Hematopoietic multipotent progenitor cell (in vitro differentiated cells): ENCODE measurements at regions not wholly inside any gene's neighbourhood (a gene's known extent, or its start where the extent isn't known, plus 50 kb on each side); places are given as distances from the start of the nearest gene placed in this dataset.
"Not testable (repeated sequence)": the region's sequence is repeated elsewhere in the genome, so short reads cannot be mapped to it uniquely, and the experiment has no call there.

Source experiments
- DNase-seq, 3 donors: peaks; one replicate each; pipeline ENCODE4 v3.0.0-alpha.2; 2011 to 2015; ENCODE audit warnings: low read depth in 2 of 3, low spot score in 2 of 3

GRCh38 chr4:45518832-45519231 lies 605.0 kb downstream of the GABRG1 start:
- DNase-seq = no peak

- DNase-seq = no peak
Observed at GRCh38 chr4:45502471-45502870, 621.4 kb downstream of the GABRG1 start.

- no peak for DNase-seq
Observed at GRCh38 chr4:45484740-45485139, 639.1 kb downstream of the GABRG1 start.

GRCh38 chr4:45482346-45482745 lies 641.5 kb downstream of the GABRG1 start:
- no peak for DNase-seq

- DNase-seq = no peak
Observed at GRCh38 chr4:45477311-45477733, 646.5 kb downstream of the GABRG1 start.

- DNase-seq = peak in 2 of 3 donors; percentile 12 to 69
Observed at GRCh38 chr4:45475548-45475947, 648.3 kb downstream of the GABRG1 start.

GRCh38 chr4:45472490-45472889 lies 651.4 kb downstream of the GABRG1 start:
- DNase-seq = no peak

GRCh38 chr4:45471335-45471734 lies 652.5 kb downstream of the GABRG1 start:
- DNase-seq = no peak

- DNase-seq = no peak
Observed at GRCh38 chr4:45467157-45467556, 656.7 kb downstream of the GABRG1 start.

GRCh38 chr4:45460157-45460556 lies 663.7 kb downstream of the GABRG1 start:
- not testable (repeated sequence) for DNase-seq

- no peak for DNase-seq
Observed at GRCh38 chr4:45455217-45455616, 668.6 kb downstream of the GABRG1 start.

GRCh38 chr4:45453258-45453853 lies 670.5 kb downstream of the GABRG1 start:
- peak in 2 of 3 donors; percentile 31 to 60 for DNase-seq

GRCh38 chr4:45442466-45442865 lies 681.4 kb downstream of the GABRG1 start:
- no peak for DNase-seq

GRCh38 chr4:45438047-45438446 lies 685.8 kb downstream of the GABRG1 start:
- DNase-seq = no peak

- no peak for DNase-seq
Observed at GRCh38 chr4:45437381-45437780, 686.5 kb downstream of the GABRG1 start.

GRCh38 chr4:45425135-45425534 lies 698.7 kb downstream of the GABRG1 start:
- no peak for DNase-seq

- no peak for DNase-seq
Observed at GRCh38 chr4:45423896-45424295, 697.5 kb upstream of the GNPDA2 start.

GRCh38 chr4:45420091-45420674 lies 693.8 kb upstream of the GNPDA2 start:
- DNase-seq = not testable (repeated sequence)

- no peak for DNase-seq
Observed at GRCh38 chr4:45410701-45411210, 684.4 kb upstream of the GNPDA2 start.

GRCh38 chr4:45409536-45409935 lies 683.2 kb upstream of the GNPDA2 start:
- DNase-seq = no peak

- DNase-seq = no peak
Observed at GRCh38 chr4:45408996-45409395, 682.6 kb upstream of the GNPDA2 start.

GRCh38 chr4:45399116-45399515 lies 672.8 kb upstream of the GNPDA2 start:
- no peak for DNase-seq

GRCh38 chr4:45385306-45385705 lies 659.0 kb upstream of the GNPDA2 start:
- no peak for DNase-seq
